ENCODE measurements at regions not wholly inside any gene's neighbourhood (a gene's known extent, or its start where the extent isn't known, plus 50 kb on each side); places are given as distances from the start of the nearest gene placed in this dataset.
"Not testable (repeated sequence)": the region's sequence is repeated elsewhere in the genome, so short reads cannot be mapped to it uniquely, and the experiment has no call there.

GRCh38 chr16:29219966-29220646 lies 186.4 kb downstream of the NPIPB11 start:
- in situ Hi-C loops (cut with HindIII; ENCODE audit: low pct_unique_long_range_greater_than_20kb, low sequenced_read_pairs); DNase-seq (ENCODE audit: low read depth): not testable (repeated sequence)

GRCh38 chr16:29219562-29219961 lies 186.9 kb downstream of the NPIPB11 start:
- in situ Hi-C loops (cut with HindIII; ENCODE audit: low pct_unique_long_range_greater_than_20kb, low sequenced_read_pairs); DNase-seq (ENCODE audit: low read depth): not testable (repeated sequence)

GRCh38 chr16:29218649-29219048 lies 187.9 kb downstream of the NPIPB11 start:
- DNase-seq (ENCODE audit: low read depth); in situ Hi-C loops (cut with HindIII; ENCODE audit: low pct_unique_long_range_greater_than_20kb, low sequenced_read_pairs): not testable (repeated sequence)

- in situ Hi-C loops (cut with HindIII; ENCODE audit: low pct_unique_long_range_greater_than_20kb, low sequenced_read_pairs); DNase-seq (ENCODE audit: low read depth): not testable (repeated sequence)
These were observed 188.3 kb downstream of the NPIPB11 start for GRCh38 chr16:29218171-29218570.

GRCh38 chr16:29217752-29218126 lies 188.8 kb downstream of the NPIPB11 start:
- in situ Hi-C loops (cut with HindIII; ENCODE audit: low pct_unique_long_range_greater_than_20kb, low sequenced_read_pairs); DNase-seq (ENCODE audit: low read depth): not testable (repeated sequence)

GRCh38 chr16:29217104-29217751 lies 189.3 kb downstream of the NPIPB11 start:
- in situ Hi-C loops (cut with HindIII; ENCODE audit: low pct_unique_long_range_greater_than_20kb, low sequenced_read_pairs); DNase-seq (ENCODE audit: low read depth): not testable (repeated sequence)

GRCh38 chr16:29213770-29214169 lies 192.7 kb downstream of the NPIPB11 start:
- DNase-seq (ENCODE audit: low read depth); in situ Hi-C loops (cut with HindIII; ENCODE audit: low pct_unique_long_range_greater_than_20kb, low sequenced_read_pairs): not testable (repeated sequence)

GRCh38 chr16:29213251-29213650 lies 193.3 kb downstream of the NPIPB11 start:
- in situ Hi-C loops (cut with HindIII; ENCODE audit: low pct_unique_long_range_greater_than_20kb, low sequenced_read_pairs); DNase-seq (ENCODE audit: low read depth): not testable (repeated sequence)

- DNase-seq (ENCODE audit: low read depth); in situ Hi-C loops (cut with HindIII; ENCODE audit: low pct_unique_long_range_greater_than_20kb, low sequenced_read_pairs): not testable (repeated sequence)
These were observed 194.2 kb downstream of the NPIPB11 start for GRCh38 chr16:29212084-29213027.

GRCh38 chr16:29211456-29211855 lies 195.1 kb downstream of the NPIPB11 start:
- DNase-seq (ENCODE audit: low read depth); in situ Hi-C loops (cut with HindIII; ENCODE audit: low pct_unique_long_range_greater_than_20kb, low sequenced_read_pairs): not testable (repeated sequence)

GRCh38 chr16:29210299-29211150 lies 196.0 kb downstream of the NPIPB11 start:
- in situ Hi-C loops (cut with HindIII; ENCODE audit: low pct_unique_long_range_greater_than_20kb, low sequenced_read_pairs); DNase-seq (ENCODE audit: low read depth): not testable (repeated sequence)

- DNase-seq (ENCODE audit: low read depth); in situ Hi-C loops (cut with HindIII; ENCODE audit: low pct_unique_long_range_greater_than_20kb, low sequenced_read_pairs): not testable (repeated sequence)
These were observed 200.4 kb downstream of the NPIPB11 start for GRCh38 chr16:29206120-29206519.

GRCh38 chr16:29205151-29205550 lies 201.4 kb downstream of the NPIPB11 start:
- in situ Hi-C loops (cut with HindIII; ENCODE audit: low pct_unique_long_range_greater_than_20kb, low sequenced_read_pairs); DNase-seq (ENCODE audit: low read depth): not testable (repeated sequence)

- in situ Hi-C loops (cut with HindIII; ENCODE audit: low pct_unique_long_range_greater_than_20kb, low sequenced_read_pairs) = no loop called here
- no peak for DNase-seq (ENCODE audit: low read depth)
These were observed 201.7 kb downstream of the NPIPB11 start for GRCh38 chr16:29204806-29205135.

GRCh38 chr16:29203933-29204805 lies 202.3 kb downstream of the NPIPB11 start:
- in situ Hi-C loops (cut with HindIII; ENCODE audit: low pct_unique_long_range_greater_than_20kb, low sequenced_read_pairs); DNase-seq (ENCODE audit: low read depth): not testable (repeated sequence)

- DNase-seq (ENCODE audit: low read depth); in situ Hi-C loops (cut with HindIII; ENCODE audit: low pct_unique_long_range_greater_than_20kb, low sequenced_read_pairs): not testable (repeated sequence)
These were observed 203.2 kb downstream of the NPIPB11 start for GRCh38 chr16:29203046-29203932.

All from Caki2 (cell line).